ENCODE measurements at regions not wholly inside any gene's neighbourhood (a gene's known extent, or its start where the extent isn't known, plus 50 kb on each side); places are given as distances from the start of the nearest gene placed in this dataset.

DNA sequence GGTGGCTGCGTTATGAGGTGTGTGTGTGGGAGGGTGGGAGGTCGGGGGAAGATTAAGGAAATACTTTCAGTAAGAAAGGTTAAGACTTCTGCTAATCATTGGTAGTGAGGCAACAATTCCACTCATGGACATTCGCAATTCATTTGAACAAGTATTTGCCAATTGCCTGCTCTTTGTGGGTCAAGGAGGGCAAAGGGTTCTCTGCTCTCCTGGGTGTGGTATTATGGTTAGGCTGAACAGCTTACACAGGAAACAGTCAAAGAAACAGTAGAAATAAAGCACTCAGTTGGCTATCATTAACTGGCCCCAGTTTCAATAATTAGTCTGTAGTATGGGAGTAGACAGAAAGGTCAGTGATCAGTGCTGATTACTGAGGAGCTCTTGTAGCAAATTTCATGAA is 357.0 kb upstream of the FANCL start:
- TF ChIP-seq, protein P1, sequence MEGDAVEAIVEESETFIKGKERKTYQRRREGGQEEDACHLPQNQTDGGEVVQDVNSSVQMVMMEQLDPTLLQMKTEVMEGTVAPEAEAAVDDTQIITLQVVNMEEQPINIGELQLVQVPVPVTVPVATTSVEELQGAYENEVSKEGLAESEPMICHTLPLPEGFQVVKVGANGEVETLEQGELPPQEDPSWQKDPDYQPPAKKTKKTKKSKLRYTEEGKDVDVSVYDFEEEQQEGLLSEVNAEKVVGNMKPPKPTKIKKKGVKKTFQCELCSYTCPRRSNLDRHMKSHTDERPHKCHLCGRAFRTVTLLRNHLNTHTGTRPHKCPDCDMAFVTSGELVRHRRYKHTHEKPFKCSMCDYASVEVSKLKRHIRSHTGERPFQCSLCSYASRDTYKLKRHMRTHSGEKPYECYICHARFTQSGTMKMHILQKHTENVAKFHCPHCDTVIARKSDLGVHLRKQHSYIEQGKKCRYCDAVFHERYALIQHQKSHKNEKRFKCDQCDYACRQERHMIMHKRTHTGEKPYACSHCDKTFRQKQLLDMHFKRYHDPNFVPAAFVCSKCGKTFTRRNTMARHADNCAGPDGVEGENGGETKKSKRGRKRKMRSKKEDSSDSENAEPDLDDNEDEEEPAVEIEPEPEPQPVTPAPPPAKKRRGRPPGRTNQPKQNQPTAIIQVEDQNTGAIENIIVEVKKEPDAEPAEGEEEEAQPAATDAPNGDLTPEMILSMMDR (IDR thresholded peaks at IDR 0.05): no peak
- TF ChIP-seq POLR2A (IDR thresholded peaks at IDR 0.05) (no peak), EP300 (IDR thresholded peaks at IDR 0.05; ENCODE audit: low read depth) (no peak), POLR2AphosphoS5 (IDR thresholded peaks at IDR 0.05) (no peak)

All from transverse colon (tissue), 4 donors.